RWPE2 (cell line): ENCODE measurements at regions not wholly inside any gene's neighbourhood (a gene's known extent, or its start where the extent isn't known, plus 50 kb on each side); places are given as distances from the start of the nearest gene placed in this dataset.

Experiments used
- ATAC-seq: fragments of 200-7000 bp; cut with Tn5 transposase; 3 replicates; pipeline ENCODE4 v1.9.1; 2021; ENCODE audit warnings: low read depth
- DNase-seq: peaks from one replicate; pipeline ENCODE4 v3.0.0-alpha.2; 2020; ENCODE audit warnings: low spot score
- H3K27ac ChIP-seq: fragments of 450-650 bp; 2 replicates; pipeline ENCODE4 v1.5.1; 2017; ENCODE audit warnings: mild to moderate bottlenecking; ENCODE audit not compliant: poor library complexity, severe bottlenecking
- H3K27me3 ChIP-seq: fragments of 250-450 bp; sonication (Bioruptor Pico); 2 replicates; pipeline ENCODE4 v1.5.1; 2021; ENCODE audit warnings: mild to moderate bottlenecking, moderate library complexity; ENCODE audit not compliant: insufficient read depth, poor library complexity, severe bottlenecking
- H3K36me3 ChIP-seq: fragments of 250-450 bp; sonication (Bioruptor Pico); 2 replicates; pipeline ENCODE4 v1.5.1; 2020; ENCODE audit warnings: low read depth, mild to moderate bottlenecking, moderate library complexity
- H3K4me1 ChIP-seq: fragments of 250-450 bp; sonication (Bioruptor Pico); 2 replicates; pipeline ENCODE4 v1.5.1; 2021; ENCODE audit warnings: mild to moderate bottlenecking, moderate library complexity; ENCODE audit not compliant: insufficient read depth, poor library complexity, severe bottlenecking
- H3K4me3 ChIP-seq: fragments of 250-450 bp; sonication (Bioruptor Pico); 2 replicates; pipeline ENCODE4 v1.5.1; 2021; ENCODE audit warnings: mild to moderate bottlenecking, moderate library complexity; ENCODE audit not compliant: severe bottlenecking
- H3K9me3 ChIP-seq: fragments of 250-450 bp; sonication (Bioruptor Pico); 2 replicates; pipeline ENCODE4 v1.5.1; 2021; ENCODE audit warnings: mild to moderate bottlenecking, moderate library complexity; ENCODE audit not compliant: severe bottlenecking
- TF ChIP-seq, protein P1 (sequence below): fragments of 450-650 bp; IDR thresholded peaks from one replicate; pipeline ENCODE4 v1.5.1; 2017; ENCODE audit warnings: mild to moderate bottlenecking, moderate library complexity; ENCODE audit not compliant: poor library complexity, severe bottlenecking

- Histone ChIP-seq H3K27me3 (no peaks in the 10 kb centered on the region), H3K36me3 (no peaks in the 10 kb centered on the region), H3K4me3 (no peak overlapping the region), H3K4me1 (no peaks in the 10 kb centered on the region), H3K27ac (no peak overlapping the region), H3K9me3 (no peaks in the 10 kb centered on the region)
- ATAC-seq (no peak; the same call in 2 of the 3 replicates), DNase-seq (no peak)
- TF ChIP-seq, protein P1, sequence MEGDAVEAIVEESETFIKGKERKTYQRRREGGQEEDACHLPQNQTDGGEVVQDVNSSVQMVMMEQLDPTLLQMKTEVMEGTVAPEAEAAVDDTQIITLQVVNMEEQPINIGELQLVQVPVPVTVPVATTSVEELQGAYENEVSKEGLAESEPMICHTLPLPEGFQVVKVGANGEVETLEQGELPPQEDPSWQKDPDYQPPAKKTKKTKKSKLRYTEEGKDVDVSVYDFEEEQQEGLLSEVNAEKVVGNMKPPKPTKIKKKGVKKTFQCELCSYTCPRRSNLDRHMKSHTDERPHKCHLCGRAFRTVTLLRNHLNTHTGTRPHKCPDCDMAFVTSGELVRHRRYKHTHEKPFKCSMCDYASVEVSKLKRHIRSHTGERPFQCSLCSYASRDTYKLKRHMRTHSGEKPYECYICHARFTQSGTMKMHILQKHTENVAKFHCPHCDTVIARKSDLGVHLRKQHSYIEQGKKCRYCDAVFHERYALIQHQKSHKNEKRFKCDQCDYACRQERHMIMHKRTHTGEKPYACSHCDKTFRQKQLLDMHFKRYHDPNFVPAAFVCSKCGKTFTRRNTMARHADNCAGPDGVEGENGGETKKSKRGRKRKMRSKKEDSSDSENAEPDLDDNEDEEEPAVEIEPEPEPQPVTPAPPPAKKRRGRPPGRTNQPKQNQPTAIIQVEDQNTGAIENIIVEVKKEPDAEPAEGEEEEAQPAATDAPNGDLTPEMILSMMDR = no peak
Measured at GRCh38 chr6:23690453-23691049, 435.5 kb upstream of the NRSN1 start.

DNA sequence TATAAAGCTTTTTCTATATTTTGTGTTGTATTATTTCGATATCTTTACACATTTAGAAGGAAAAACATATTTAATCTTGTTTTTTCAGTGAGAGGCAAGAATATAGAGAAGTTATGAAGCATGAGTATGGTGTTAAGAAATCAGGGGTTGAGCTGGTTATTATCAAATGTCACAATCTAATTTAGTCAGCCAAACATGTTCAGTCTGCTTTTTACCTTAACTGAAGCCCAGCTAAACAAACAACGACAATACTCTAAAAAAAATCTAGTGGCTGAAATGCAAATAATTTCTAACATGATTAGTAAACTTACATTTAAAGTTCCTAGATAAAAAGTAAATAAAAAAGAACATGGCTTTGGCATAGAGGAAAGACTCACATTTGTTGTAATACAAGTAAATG, 433.8 kb upstream of the NRSN1 start:
- TF ChIP-seq, protein P1 = no peak
- H3K27me3 ChIP-seq = no peaks in the 10 kb centered on the region
- H3K36me3 ChIP-seq = no peaks in the 10 kb centered on the region
- no peak overlapping the region for H3K27ac ChIP-seq
- no peak overlapping the region for H3K4me3 ChIP-seq
- H3K4me1 ChIP-seq = no peaks in the 10 kb centered on the region
- DNase-seq = no peak
- H3K9me3 ChIP-seq = no peaks in the 10 kb centered on the region
- no peak for ATAC-seq

- TF ChIP-seq, protein P1 = no peak
- Histone ChIP-seq H3K36me3 (no peaks in the 10 kb centered on the region), H3K4me3 (no peak overlapping the region), H3K27ac (no peak overlapping the region), H3K27me3 (no peaks in the 10 kb centered on the region), H3K4me1 (no peaks in the 10 kb centered on the region), H3K9me3 (no peaks in the 10 kb centered on the region)
- DNase-seq (no peak), ATAC-seq (no peak)
Measured at GRCh38 chr6:23696992-23697391, 429.0 kb upstream of the NRSN1 start.

GRCh38 chr6:23704479-23705052, 421.4 kb upstream of the NRSN1 start:
- Histone ChIP-seq H3K27ac (no peak overlapping the region), H3K9me3 (no peaks in the 10 kb centered on the region), H3K27me3 (no peaks in the 10 kb centered on the region), H3K4me1 (no peaks in the 10 kb centered on the region), H3K36me3 (no peaks in the 10 kb centered on the region), H3K4me3 (no peak overlapping the region)
- no peak for DNase-seq
- TF ChIP-seq, protein P1 = no peak
- ATAC-seq = no peak

GRCh38 chr6:23705697-23706096, 420.3 kb upstream of the NRSN1 start:
- DNase-seq (no peak), ATAC-seq (no peak)
- Histone ChIP-seq H3K4me3 (no peak overlapping the region), H3K27ac (no peak overlapping the region), H3K9me3 (no peaks in the 10 kb centered on the region), H3K27me3 (no peaks in the 10 kb centered on the region), H3K4me1 (no peaks in the 10 kb centered on the region), H3K36me3 (no peaks in the 10 kb centered on the region)
- TF ChIP-seq, protein P1 = no peak
